GM18498 (cell line): ENCODE measurements at regions not wholly inside any gene's neighbourhood (a gene's known extent, or its start where the extent isn't known, plus 50 kb on each side); places are given as distances from the start of the nearest gene placed in this dataset.

ENCODE experiments used
- ATAC-seq: cut with Tn5 transposase; IDR thresholded peaks from one replicate; pipeline ENCODE4 v1.9.1; 2021; ENCODE audit warnings: mild to moderate bottlenecking, moderate library complexity; ENCODE audit not compliant: unreplicated experiment

GRCh38 chr11:15793043-15793996 lies 563.0 kb downstream of the SOX6 start:
- ATAC-seq: no peak

- ATAC-seq: no peak
Observed at GRCh38 chr11:15794361-15795150, 561.8 kb downstream of the SOX6 start.

- no peak for ATAC-seq
Observed at GRCh38 chr11:15795378-15795777, 561.0 kb downstream of the SOX6 start.

GRCh38 chr11:15800111-15800800 lies 556.1 kb downstream of the SOX6 start:
- no peak for ATAC-seq

- ATAC-seq: no peak
Observed at GRCh38 chr11:15801126-15801525, 555.2 kb downstream of the SOX6 start.

- no peak for ATAC-seq
Observed at GRCh38 chr11:15801616-15802015, 554.7 kb downstream of the SOX6 start.

GRCh38 chr11:15805726-15806125 lies 550.6 kb downstream of the SOX6 start:
- ATAC-seq: no peak

GRCh38 chr11:15806217-15806616 lies 550.1 kb downstream of the SOX6 start:
- no peak for ATAC-seq

GRCh38 chr11:15807827-15808226 lies 548.5 kb downstream of the SOX6 start:
- ATAC-seq: no peak

- ATAC-seq: no peak
Observed at GRCh38 chr11:15810082-15810481, 546.3 kb downstream of the SOX6 start.

GRCh38 chr11:15810525-15810924 lies 545.8 kb downstream of the SOX6 start:
- ATAC-seq: no peak

GRCh38 chr11:15815246-15816195 lies 540.8 kb downstream of the SOX6 start:
- no peak for ATAC-seq

GRCh38 chr11:15816260-15816871 lies 540.0 kb downstream of the SOX6 start:
- no peak for ATAC-seq

- ATAC-seq: no peak
Observed at GRCh38 chr11:15817001-15817400, 539.3 kb downstream of the SOX6 start.

GRCh38 chr11:15818132-15818842 lies 538.1 kb downstream of the SOX6 start:
- no peak for ATAC-seq

- peak; percentile 84 for ATAC-seq
Observed at GRCh38 chr11:15819679-15820286, 536.6 kb downstream of the SOX6 start.

- no peak for ATAC-seq
Observed at GRCh38 chr11:15821451-15821850, 534.9 kb downstream of the SOX6 start.

GRCh38 chr11:15824060-15824459 lies 532.3 kb downstream of the SOX6 start:
- no peak for ATAC-seq
